ENCODE measurements at regions not wholly inside any gene's neighbourhood (a gene's known extent, or its start where the extent isn't known, plus 50 kb on each side); places are given as distances from the start of the nearest gene placed in this dataset.

- Histone ChIP-seq H3K27ac (ENCODE audit: low read depth, low read length) (no peak overlapping the region), H3K9ac (ENCODE audit: low read length in 5 of 5) (no peak overlapping the region), H3K9me3 (ENCODE audit: control insufficient read depth in 5 of 5, low read length in 5 of 5) (peaks cover 0 to 2% (median 0%) of the 10 kb centered on the region in 5 donors), H3K4me1 (ENCODE audit: control insufficient read depth in 5 of 5, insufficient read depth in 5 of 5, low read length in 5 of 5) (no peaks in the 10 kb centered on the region), H3K27me3 (ENCODE audit: control insufficient read depth in 5 of 5, insufficient read depth in 4 of 5, low read length in 5 of 5) (no peaks in the 10 kb centered on the region), H3K36me3 (ENCODE audit: control insufficient read depth in 5 of 5, insufficient read depth in 5 of 5, low read length in 5 of 5) (no peaks in the 10 kb centered on the region), H3K4me3 (ENCODE audit: low read depth in 1 of 5, low read length in 5 of 5) (no peak overlapping the region)
Observed at GRCh38 chr15:46231786-46232185, 597.0 kb downstream of the SQOR start.

- H3K9ac ChIP-seq (ENCODE audit: low read length in 5 of 5): no peak overlapping the region
- H3K4me1 ChIP-seq (ENCODE audit: control insufficient read depth in 5 of 5, insufficient read depth in 5 of 5, low read length in 5 of 5): no peaks in the 10 kb centered on the region
- H3K27ac ChIP-seq (ENCODE audit: low read depth, low read length): no peak overlapping the region
- peaks cover 0 to 2% (median 0%) of the 10 kb centered on the region in 5 donors for H3K9me3 ChIP-seq (ENCODE audit: control insufficient read depth in 5 of 5, low read length in 5 of 5)
- H3K27me3 ChIP-seq (ENCODE audit: control insufficient read depth in 5 of 5, insufficient read depth in 4 of 5, low read length in 5 of 5): no peaks in the 10 kb centered on the region
- no peaks in the 10 kb centered on the region for H3K36me3 ChIP-seq (ENCODE audit: control insufficient read depth in 5 of 5, insufficient read depth in 5 of 5, low read length in 5 of 5)
- H3K4me3 ChIP-seq (ENCODE audit: low read depth in 1 of 5, low read length in 5 of 5): no peak overlapping the region
Observed at GRCh38 chr15:46232471-46232870, 597.6 kb downstream of the SQOR start.

GRCh38 chr15:46242935-46243334, 608.1 kb downstream of the SQOR start:
- no peaks in the 10 kb centered on the region for H3K9me3 ChIP-seq (ENCODE audit: control insufficient read depth in 5 of 5, low read length in 5 of 5)
- no peaks in the 10 kb centered on the region for H3K27me3 ChIP-seq (ENCODE audit: control insufficient read depth in 5 of 5, insufficient read depth in 4 of 5, low read length in 5 of 5)
- no peaks in the 10 kb centered on the region for H3K36me3 ChIP-seq (ENCODE audit: control insufficient read depth in 5 of 5, insufficient read depth in 5 of 5, low read length in 5 of 5)
- H3K9ac ChIP-seq (ENCODE audit: low read length in 5 of 5): no peak overlapping the region
- H3K4me3 ChIP-seq (ENCODE audit: low read depth in 1 of 5, low read length in 5 of 5): no peak overlapping the region
- no peaks in the 10 kb centered on the region for H3K4me1 ChIP-seq (ENCODE audit: control insufficient read depth in 5 of 5, insufficient read depth in 5 of 5, low read length in 5 of 5)
- H3K27ac ChIP-seq (ENCODE audit: low read depth, low read length): no peak overlapping the region

- H3K27me3 ChIP-seq (ENCODE audit: control insufficient read depth in 5 of 5, insufficient read depth in 4 of 5, low read length in 5 of 5): no peaks in the 10 kb centered on the region
- H3K36me3 ChIP-seq (ENCODE audit: control insufficient read depth in 5 of 5, insufficient read depth in 5 of 5, low read length in 5 of 5): no peaks in the 10 kb centered on the region
- H3K9me3 ChIP-seq (ENCODE audit: control insufficient read depth in 5 of 5, low read length in 5 of 5): no peaks in the 10 kb centered on the region
- H3K4me1 ChIP-seq (ENCODE audit: control insufficient read depth in 5 of 5, insufficient read depth in 5 of 5, low read length in 5 of 5): no peaks in the 10 kb centered on the region
- no peak overlapping the region for H3K4me3 ChIP-seq (ENCODE audit: low read depth in 1 of 5, low read length in 5 of 5)
- H3K9ac ChIP-seq (ENCODE audit: low read length in 5 of 5): no peak overlapping the region
- no peak overlapping the region for H3K27ac ChIP-seq (ENCODE audit: low read depth, low read length)
Observed at GRCh38 chr15:46251903-46252302, 617.1 kb downstream of the SQOR start.

GRCh38 chr15:46258056-46258455, 623.2 kb downstream of the SQOR start:
- no peak overlapping the region for H3K27ac ChIP-seq (ENCODE audit: low read depth, low read length)
- no peak overlapping the region for H3K4me3 ChIP-seq (ENCODE audit: low read depth in 1 of 5, low read length in 5 of 5)
- no peak overlapping the region for H3K9ac ChIP-seq (ENCODE audit: low read length in 5 of 5)
- H3K9me3 ChIP-seq (ENCODE audit: control insufficient read depth in 5 of 5, low read length in 5 of 5): peaks cover 2 to 5% (median 3%) of the 10 kb centered on the region in 5 donors
- H3K27me3 ChIP-seq (ENCODE audit: control insufficient read depth in 5 of 5, insufficient read depth in 4 of 5, low read length in 5 of 5): no peaks in the 10 kb centered on the region
- no peaks in the 10 kb centered on the region for H3K36me3 ChIP-seq (ENCODE audit: control insufficient read depth in 5 of 5, insufficient read depth in 5 of 5, low read length in 5 of 5)
- no peaks in the 10 kb centered on the region for H3K4me1 ChIP-seq (ENCODE audit: control insufficient read depth in 5 of 5, insufficient read depth in 5 of 5, low read length in 5 of 5)

- Histone ChIP-seq H3K4me1 (ENCODE audit: control insufficient read depth in 5 of 5, insufficient read depth in 5 of 5, low read length in 5 of 5) (no peaks in the 10 kb centered on the region), H3K9me3 (ENCODE audit: control insufficient read depth in 5 of 5, low read length in 5 of 5) (peaks cover 2 to 5% (median 3%) of the 10 kb centered on the region in 5 donors), H3K4me3 (ENCODE audit: low read depth in 1 of 5, low read length in 5 of 5) (no peak overlapping the region), H3K9ac (ENCODE audit: low read length in 5 of 5) (no peak overlapping the region), H3K36me3 (ENCODE audit: control insufficient read depth in 5 of 5, insufficient read depth in 5 of 5, low read length in 5 of 5) (no peaks in the 10 kb centered on the region), H3K27me3 (ENCODE audit: control insufficient read depth in 5 of 5, insufficient read depth in 4 of 5, low read length in 5 of 5) (no peaks in the 10 kb centered on the region), H3K27ac (ENCODE audit: low read depth, low read length) (no peak overlapping the region)
Observed at GRCh38 chr15:46260937-46261336, 626.1 kb downstream of the SQOR start.

GRCh38 chr15:46265664-46266347, 631.0 kb downstream of the SQOR start:
- no peaks in the 10 kb centered on the region for H3K4me1 ChIP-seq (ENCODE audit: control insufficient read depth in 5 of 5, insufficient read depth in 5 of 5, low read length in 5 of 5)
- peaks cover 0 to 5% (median 2%) of the 10 kb centered on the region in 5 donors for H3K9me3 ChIP-seq (ENCODE audit: control insufficient read depth in 5 of 5, low read length in 5 of 5)
- H3K27ac ChIP-seq (ENCODE audit: low read depth, low read length): no peak overlapping the region
- no peak overlapping the region for H3K4me3 ChIP-seq (ENCODE audit: low read depth in 1 of 5, low read length in 5 of 5)
- H3K9ac ChIP-seq (ENCODE audit: low read length in 5 of 5): no peak overlapping the region
- no peaks in the 10 kb centered on the region for H3K27me3 ChIP-seq (ENCODE audit: control insufficient read depth in 5 of 5, insufficient read depth in 4 of 5, low read length in 5 of 5)
- H3K36me3 ChIP-seq (ENCODE audit: control insufficient read depth in 5 of 5, insufficient read depth in 5 of 5, low read length in 5 of 5): no peaks in the 10 kb centered on the region

GRCh38 chr15:46266661-46267060, 631.8 kb downstream of the SQOR start:
- Histone ChIP-seq H3K36me3 (ENCODE audit: control insufficient read depth in 5 of 5, insufficient read depth in 5 of 5, low read length in 5 of 5) (no peaks in the 10 kb centered on the region), H3K4me3 (ENCODE audit: low read depth in 1 of 5, low read length in 5 of 5) (no peak overlapping the region), H3K27ac (ENCODE audit: low read depth, low read length) (no peak overlapping the region), H3K9me3 (ENCODE audit: control insufficient read depth in 5 of 5, low read length in 5 of 5) (peaks cover 0 to 3% (median 0%) of the 10 kb centered on the region in 5 donors), H3K27me3 (ENCODE audit: control insufficient read depth in 5 of 5, insufficient read depth in 4 of 5, low read length in 5 of 5) (no peaks in the 10 kb centered on the region), H3K9ac (ENCODE audit: low read length in 5 of 5) (no peak overlapping the region), H3K4me1 (ENCODE audit: control insufficient read depth in 5 of 5, insufficient read depth in 5 of 5, low read length in 5 of 5) (no peaks in the 10 kb centered on the region)

GRCh38 chr15:46270481-46271147, 635.8 kb downstream of the SQOR start:
- H3K36me3 ChIP-seq (ENCODE audit: control insufficient read depth in 5 of 5, insufficient read depth in 5 of 5, low read length in 5 of 5): no peaks in the 10 kb centered on the region
- no peak overlapping the region for H3K27ac ChIP-seq (ENCODE audit: low read depth, low read length)
- no peaks in the 10 kb centered on the region for H3K27me3 ChIP-seq (ENCODE audit: control insufficient read depth in 5 of 5, insufficient read depth in 4 of 5, low read length in 5 of 5)
- no peaks in the 10 kb centered on the region for H3K4me1 ChIP-seq (ENCODE audit: control insufficient read depth in 5 of 5, insufficient read depth in 5 of 5, low read length in 5 of 5)
- no peak overlapping the region for H3K4me3 ChIP-seq (ENCODE audit: low read depth in 1 of 5, low read length in 5 of 5)
- no peaks in the 10 kb centered on the region for H3K9me3 ChIP-seq (ENCODE audit: control insufficient read depth in 5 of 5, low read length in 5 of 5)
- no peak overlapping the region for H3K9ac ChIP-seq (ENCODE audit: low read length in 5 of 5)

- Histone ChIP-seq H3K9me3 (ENCODE audit: control insufficient read depth in 5 of 5, low read length in 5 of 5) (no peaks in the 10 kb centered on the region), H3K36me3 (ENCODE audit: control insufficient read depth in 5 of 5, insufficient read depth in 5 of 5, low read length in 5 of 5) (no peaks in the 10 kb centered on the region), H3K4me1 (ENCODE audit: control insufficient read depth in 5 of 5, insufficient read depth in 5 of 5, low read length in 5 of 5) (no peaks in the 10 kb centered on the region), H3K4me3 (ENCODE audit: low read depth in 1 of 5, low read length in 5 of 5) (no peak overlapping the region), H3K27ac (ENCODE audit: low read depth, low read length) (no peak overlapping the region), H3K27me3 (ENCODE audit: control insufficient read depth in 5 of 5, insufficient read depth in 4 of 5, low read length in 5 of 5) (no peaks in the 10 kb centered on the region), H3K9ac (ENCODE audit: low read length in 5 of 5) (no peak overlapping the region)
Observed at GRCh38 chr15:46275701-46276100, 640.9 kb downstream of the SQOR start.

All from subcutaneous abdominal adipose tissue (tissue), 5 donors.